Endothelial cell of umbilical vein (primary cell): ENCODE measurements at regions not wholly inside any gene's neighbourhood (a gene's known extent, or its start where the extent isn't known, plus 50 kb on each side); places are given as distances from the start of the nearest gene placed in this dataset.

ENCODE experiments used
- BruUV-seq: library from RNA; stranded (reverse); fragments of 400-500 nt; replicated peaks from 2 replicates; lab custom pipeline; 2021; lab: Mats Ljungman, UMichigan
- CTCF ChIA-PET: fragments of 300-600, 350-600 bp; sonication (Branson Sonifier 250); formaldehyde crosslinking; loops from one replicate; lab custom pipeline; 2021; ENCODE audit warnings: antibody characterized with exemption, inconsistent platforms; lab: Charles Lee
- POLR2A ChIA-PET: fragments of 300-600, 350-600 bp; sonication (Branson Sonifier 250); formaldehyde crosslinking; loops from one replicate; lab custom pipeline; 2021; ENCODE audit warnings: antibody characterized with exemption, inconsistent platforms; lab: Charles Lee
- DNase-seq: peaks from one replicate; pipeline ENCODE4 v3.0.0-alpha.2; 2011; ENCODE audit warnings: low read depth, low spot score
- FAIRE-seq: peaks from 2 replicates; lab custom pipeline; 2011; peaks lifted over from hg19 to GRCh38; lab: Jason Lieb, UNC
- H2AFZ ChIP-seq: 2 replicates; pipeline ENCODE4 v1.6.0; 2012; ENCODE audit warnings: low read depth, low read length, control low read depth, inconsistent platforms
- H3K27ac ChIP-seq: 2 replicates; pipeline ENCODE4 v1.5.1; 2011; ENCODE audit warnings: low read depth, mild to moderate bottlenecking, control low read depth, low read length, moderate library complexity; ENCODE audit not compliant: insufficient read depth
- H3K27me3 ChIP-seq, 2 experiments: 2 replicates each; pipeline versions ENCODE4 v1.6.0 to v1.6.1; 2011; ENCODE audit warnings: low read length in 2 of 2, mixed read lengths in 1 of 2; ENCODE audit not compliant: control insufficient read depth in 2 of 2, insufficient read depth in 2 of 2
- H3K36me3 ChIP-seq, 2 experiments: 2 replicates in 1 of 2; 3 replicates in 1 of 2; pipeline ENCODE4 v1.5.1; 2011; ENCODE audit warnings: low read length in 2 of 2, mild to moderate bottlenecking in 1 of 2, moderate library complexity in 1 of 2; ENCODE audit not compliant: control insufficient read depth in 2 of 2, insufficient read depth in 2 of 2; ENCODE audit errors: extremely low read depth in 1 of 2
- H3K4me1 ChIP-seq: 3 replicates; pipeline ENCODE4 v1.5.1; 2011; ENCODE audit warnings: mild to moderate bottlenecking, low read length; ENCODE audit not compliant: control insufficient read depth, insufficient read depth; ENCODE audit errors: extremely low read depth
- H3K4me2 ChIP-seq: 2 replicates; pipeline ENCODE4 v1.6.1; 2011; ENCODE audit warnings: low read length, control low read depth, mixed read lengths; ENCODE audit not compliant: insufficient read depth
- H3K4me3 ChIP-seq, 3 experiments: fragments of 200-600 bp in 1 of 3; sonication (generic), shearing (Covaris generic) in 1 of 3; replicated peaks in 1 of 3; 2 replicates each; pipeline ENCODE4 v1.5.1; 2011 to 2016; ENCODE audit warnings: control low read depth in 3 of 3, low read length in 3 of 3, mild to moderate bottlenecking in 2 of 3, inconsistent platforms in 1 of 3, low read depth in 1 of 3, moderate library complexity in 1 of 3; ENCODE audit not compliant: insufficient read depth in 1 of 3
- H3K79me2 ChIP-seq: 2 replicates; pipeline ENCODE4 v1.6.0; 2012; ENCODE audit warnings: low read length, inconsistent platforms; ENCODE audit not compliant: control insufficient read depth, insufficient read depth
- H3K9ac ChIP-seq: replicated peaks from 2 replicates; pipeline ENCODE3; 2011; ENCODE audit warnings: low read length, control low read depth; ENCODE audit not compliant: insufficient read depth; ENCODE audit errors: extremely low read depth
- H3K9me1 ChIP-seq: replicated peaks from 3 replicates; pipeline ENCODE4 v1.6.0; 2011; ENCODE audit warnings: mild to moderate bottlenecking, low read length; ENCODE audit not compliant: control insufficient read depth, insufficient read depth; ENCODE audit errors: extremely low read depth
- H3K9me3 ChIP-seq: replicated peaks from 2 replicates; pipeline ENCODE4 v1.5.1; 2012; ENCODE audit warnings: low read length, inconsistent platforms; ENCODE audit not compliant: control insufficient read depth, insufficient read depth
- H4K20me1 ChIP-seq: replicated peaks from 2 replicates; pipeline ENCODE3; 2011; ENCODE audit warnings: mild to moderate bottlenecking, low read length; ENCODE audit not compliant: control insufficient read depth, insufficient read depth; ENCODE audit errors: extremely low read depth
- EZH2 ChIP-seq: IDR thresholded peaks from 2 replicates; pipeline ENCODE4 v1.6.1; 2012; ENCODE audit warnings: borderline replicate concordance, low read depth, mild to moderate bottlenecking, moderate library complexity, low read length, inconsistent platforms; ENCODE audit not compliant: severe bottlenecking
- FOS ChIP-seq: IDR thresholded peaks from 2 replicates; pipeline ENCODE4 v1.6.1; 2011; ENCODE audit warnings: mild to moderate bottlenecking, low read length, moderate library complexity, borderline replicate concordance; ENCODE audit not compliant: insufficient read depth
- JUN ChIP-seq: IDR thresholded peaks from 2 replicates; pipeline ENCODE4 v1.6.1; 2011; ENCODE audit warnings: borderline replicate concordance, low read depth; ENCODE audit not compliant: insufficient read length, insufficient read depth
- MYC ChIP-seq: IDR thresholded peaks from one replicate; pipeline ENCODE4 v1.6.1; 2011; ENCODE audit warnings: mild to moderate bottlenecking, low read depth, low read length
- POLR2A ChIP-seq: IDR thresholded peaks from 2 replicates; pipeline ENCODE4 v1.6.1; 2012; ENCODE audit warnings: low read depth, mild to moderate bottlenecking, control low read depth, low read length
- POLR2AphosphoS5 ChIP-seq: IDR thresholded peaks from 2 replicates; pipeline ENCODE4 v1.6.1; 2012; ENCODE audit warnings: low read depth, mild to moderate bottlenecking, control low read depth, low read length, moderate library complexity; ENCODE audit not compliant: insufficient read depth
- dilution Hi-C: fragments of 300-500 bp; cut with MboI; formaldehyde crosslinking; loops from one replicate; pipeline ENCODE4 v1.15.0; 2019; ENCODE audit warnings: low sequenced_read_pairs; ENCODE audit not compliant: extremely low pct_ligation_motif_present
- intact Hi-C: fragments of 100-400 bp; cut with micrococcal nuclease; formaldehyde crosslinking; loops from one replicate; pipeline ENCODE4 v1.10.0; 2022
- TF ChIP-seq, protein P1 (sequence below): IDR thresholded peaks from 2 replicates; pipeline ENCODE4 v1.6.1; 2011; ENCODE audit not compliant: insufficient read depth, insufficient read length
- TF ChIP-seq, protein P2 (sequence below), 2 donors: IDR thresholded peaks; 1 replicate in 1 of 2; 2 replicates in 1 of 2; pipeline ENCODE4 v1.5.1; 2011; ENCODE audit warnings: low read length in 2 of 2, mild to moderate bottlenecking in 2 of 2, moderate library complexity in 2 of 2, control low read depth in 1 of 2, inconsistent platforms in 1 of 2, low read depth in 1 of 2; ENCODE audit not compliant: insufficient read depth in 1 of 2; ENCODE audit errors: extremely low read depth in 1 of 2

DNA sequence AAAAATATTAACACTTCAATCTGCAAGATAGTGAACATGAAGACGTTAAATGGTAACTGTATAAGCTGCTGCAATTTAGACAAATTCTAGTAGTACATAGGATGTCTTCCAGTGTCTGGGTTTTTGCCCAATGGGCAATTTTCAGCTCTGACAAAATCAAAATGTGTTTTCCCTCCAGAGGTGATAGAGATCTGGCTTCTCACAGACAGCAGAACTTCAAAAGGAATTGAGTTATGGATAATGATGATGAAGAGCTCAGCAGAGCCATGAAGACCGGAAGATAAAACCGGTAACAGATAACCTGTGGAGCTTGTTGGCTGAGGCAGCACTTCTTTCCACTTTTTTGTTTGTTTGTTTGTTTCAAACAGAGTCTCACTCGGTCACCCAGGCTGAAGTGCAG, 89.4 kb upstream of the NTRK3 start:
- Histone ChIP-seq H3K9me3 (no peaks in the 10 kb centered on the region), H3K27ac (no peak overlapping the region), H2AFZ (no peak overlapping the region), H3K36me3 (no peaks in the 10 kb centered on the region), H3K79me2 (no peaks in the 10 kb centered on the region), H3K27me3 (no peaks in the 10 kb centered on the region), H3K9me1 (no peaks in the 10 kb centered on the region), H3K4me1 (no peaks in the 10 kb centered on the region), H3K9ac (no peak overlapping the region), H3K4me2 (no peak overlapping the region), H4K20me1 (no peaks in the 10 kb centered on the region), H3K4me3 (no peak overlapping the region)
- ChIA-PET CTCF (interaction anchor here (0.9 kb wide), 1 partner anchor 8 kb away, joined by 3 read pairs; no protein-coding TSS in a partner anchor), POLR2A (interaction anchor here (0.6 kb wide), 1 partner anchor 156 kb away, joined by 3 read pairs; no protein-coding TSS in a partner anchor)
- DNase-seq: no peak
- no peak for TF ChIP-seq MYC
- TF ChIP-seq, protein P1, sequence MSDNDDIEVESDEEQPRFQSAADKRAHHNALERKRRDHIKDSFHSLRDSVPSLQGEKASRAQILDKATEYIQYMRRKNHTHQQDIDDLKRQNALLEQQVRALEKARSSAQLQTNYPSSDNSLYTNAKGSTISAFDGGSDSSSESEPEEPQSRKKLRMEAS: no peak
- TF ChIP-seq FOS: no peak
- TF ChIP-seq POLR2AphosphoS5: no peak
- no peak for TF ChIP-seq JUN
- TF ChIP-seq, protein P2, sequence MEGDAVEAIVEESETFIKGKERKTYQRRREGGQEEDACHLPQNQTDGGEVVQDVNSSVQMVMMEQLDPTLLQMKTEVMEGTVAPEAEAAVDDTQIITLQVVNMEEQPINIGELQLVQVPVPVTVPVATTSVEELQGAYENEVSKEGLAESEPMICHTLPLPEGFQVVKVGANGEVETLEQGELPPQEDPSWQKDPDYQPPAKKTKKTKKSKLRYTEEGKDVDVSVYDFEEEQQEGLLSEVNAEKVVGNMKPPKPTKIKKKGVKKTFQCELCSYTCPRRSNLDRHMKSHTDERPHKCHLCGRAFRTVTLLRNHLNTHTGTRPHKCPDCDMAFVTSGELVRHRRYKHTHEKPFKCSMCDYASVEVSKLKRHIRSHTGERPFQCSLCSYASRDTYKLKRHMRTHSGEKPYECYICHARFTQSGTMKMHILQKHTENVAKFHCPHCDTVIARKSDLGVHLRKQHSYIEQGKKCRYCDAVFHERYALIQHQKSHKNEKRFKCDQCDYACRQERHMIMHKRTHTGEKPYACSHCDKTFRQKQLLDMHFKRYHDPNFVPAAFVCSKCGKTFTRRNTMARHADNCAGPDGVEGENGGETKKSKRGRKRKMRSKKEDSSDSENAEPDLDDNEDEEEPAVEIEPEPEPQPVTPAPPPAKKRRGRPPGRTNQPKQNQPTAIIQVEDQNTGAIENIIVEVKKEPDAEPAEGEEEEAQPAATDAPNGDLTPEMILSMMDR (IDR thresholded peaks at IDR 0.05; ENCODE audit: extremely low read depth in 1 of 2, insufficient read depth in 1 of 2, low read depth in 1 of 2, low read length in 2 of 2): no peak
- TF ChIP-seq POLR2A: no peak
- no peak for TF ChIP-seq EZH2
- no TSS peak for BruUV-seq
- dilution Hi-C loops (no loop called here), intact Hi-C loops (no loop called here)
- FAIRE-seq: no peak
